ENCODE measurements at regions not wholly inside any gene's neighbourhood (a gene's known extent, or its start where the extent isn't known, plus 50 kb on each side); places are given as distances from the start of the nearest gene placed in this dataset.

GRCh38 chr5:166961028-166961427 is 1330.4 kb upstream of the WWC1 start:
- H3K9me3 Mint-ChIP-seq: peaks cover 7 to 23% of the 10 kb centered on the region in 2 donors
- Histone ChIP-seq H3K9me3 (ENCODE audit: control insufficient read depth, insufficient read depth, low read length) (no peaks in the 10 kb centered on the region), H3K36me3 (ENCODE audit: control insufficient read depth, insufficient read depth, low read length) (no peaks in the 10 kb centered on the region), H3K4me3 (ENCODE audit: low read length) (no peak overlapping the region), H3K27me3 (ENCODE audit: control insufficient read depth, insufficient read depth, low read length) (no peaks in the 10 kb centered on the region), H3K4me1 (ENCODE audit: control insufficient read depth, insufficient read depth, low read length) (no peaks in the 10 kb centered on the region), H3K27ac (ENCODE audit: low read length) (no peak overlapping the region)
- intact Hi-C loops (cut with micrococcal nuclease): no loop called here
- DNase-seq (no peak), ATAC-seq (no peak)
- 93% methylated on average over 4 of the region's 5 CpGs for WGBS (ENCODE audit: insufficient coverage)
- H3K4me3 Mint-ChIP-seq: no peak overlapping the region
- H3K4me1 Mint-ChIP-seq: no peaks in the 10 kb centered on the region
- H3K27me3 Mint-ChIP-seq (ENCODE audit: low read depth in 2 of 2): no peaks in the 10 kb centered on the region
- no peak overlapping the region for H3K27ac Mint-ChIP-seq
- no peak for TF ChIP-seq CTCF (IDR thresholded peaks at IDR 0.05)
- no peaks in the 10 kb centered on the region for H3K36me3 Mint-ChIP-seq

- H3K9me3 ChIP-seq (ENCODE audit: control insufficient read depth, insufficient read depth, low read length): no peaks in the 10 kb centered on the region
These were observed 1329.5 kb upstream of the WWC1 start for GRCh38 chr5:166961913-166962312.

GRCh38 chr5:166962461-166962860 is 1329.0 kb upstream of the WWC1 start:
- no peaks in the 10 kb centered on the region for H3K27me3 ChIP-seq (ENCODE audit: control insufficient read depth, insufficient read depth, low read length)
- no peak overlapping the region for H3K4me3 ChIP-seq (ENCODE audit: low read length)
- ATAC-seq (no peak), DNase-seq (no peak)
- 68% methylated on average over 8 of the region's 8 CpGs for WGBS (ENCODE audit: insufficient coverage)
- H3K4me1 Mint-ChIP-seq: no peaks in the 10 kb centered on the region
- peaks cover 5 to 20% of the 10 kb centered on the region in 2 donors for H3K9me3 Mint-ChIP-seq
- no peaks in the 10 kb centered on the region for H3K9me3 ChIP-seq (ENCODE audit: control insufficient read depth, insufficient read depth, low read length)
- no peak for TF ChIP-seq CTCF (IDR thresholded peaks at IDR 0.05)
- no peak overlapping the region for H3K27ac Mint-ChIP-seq
- no peaks in the 10 kb centered on the region for H3K36me3 ChIP-seq (ENCODE audit: control insufficient read depth, insufficient read depth, low read length)
- no peaks in the 10 kb centered on the region for H3K27me3 Mint-ChIP-seq (ENCODE audit: low read depth in 2 of 2)
- intact Hi-C loops (cut with micrococcal nuclease): no loop called here
- no peak overlapping the region for H3K4me3 Mint-ChIP-seq
- no peaks in the 10 kb centered on the region for H3K4me1 ChIP-seq (ENCODE audit: control insufficient read depth, insufficient read depth, low read length)
- no peaks in the 10 kb centered on the region for H3K36me3 Mint-ChIP-seq
- H3K27ac ChIP-seq (ENCODE audit: low read length): no peak overlapping the region

More at GRCh38 chr5:166961913-166962312, 1329.5 kb upstream of the WWC1 start:
- Mint-ChIP-seq H3K27ac (no peak overlapping the region), H3K4me1 (no peaks in the 10 kb centered on the region), H3K4me3 (no peak overlapping the region), H3K36me3 (no peaks in the 10 kb centered on the region), H3K9me3 (peaks cover 7 to 24% of the 10 kb centered on the region in 2 donors), H3K27me3 (ENCODE audit: low read depth in 2 of 2) (no peaks in the 10 kb centered on the region)
- intact Hi-C loops (cut with micrococcal nuclease): no loop called here
- no peak overlapping the region for H3K4me3 ChIP-seq (ENCODE audit: low read length)
- no peaks in the 10 kb centered on the region for H3K27me3 ChIP-seq (ENCODE audit: control insufficient read depth, insufficient read depth, low read length)
- WGBS (ENCODE audit: insufficient coverage): 47% methylated on average over 3 of the region's 4 CpGs
- no peaks in the 10 kb centered on the region for H3K4me1 ChIP-seq (ENCODE audit: control insufficient read depth, insufficient read depth, low read length)
- TF ChIP-seq CTCF (IDR thresholded peaks at IDR 0.05): no peak
- no peak overlapping the region for H3K27ac ChIP-seq (ENCODE audit: low read length)
- ATAC-seq (no peak), DNase-seq (no peak)
- no peaks in the 10 kb centered on the region for H3K36me3 ChIP-seq (ENCODE audit: control insufficient read depth, insufficient read depth, low read length)

GRCh38 chr5:166963596-166963995 is 1327.8 kb upstream of the WWC1 start:
- no peaks in the 10 kb centered on the region for H3K36me3 ChIP-seq (ENCODE audit: control insufficient read depth, insufficient read depth, low read length)
- H3K9me3 ChIP-seq (ENCODE audit: control insufficient read depth, insufficient read depth, low read length): no peaks in the 10 kb centered on the region
- Mint-ChIP-seq H3K4me1 (no peaks in the 10 kb centered on the region), H3K9me3 (peaks cover 5 to 20% of the 10 kb centered on the region in 2 donors), H3K27ac (no peak overlapping the region), H3K36me3 (no peaks in the 10 kb centered on the region), H3K4me3 (no peak overlapping the region), H3K27me3 (ENCODE audit: low read depth in 2 of 2) (no peaks in the 10 kb centered on the region)
- ATAC-seq (no peak), DNase-seq (no peak)
- no peak overlapping the region for H3K27ac ChIP-seq (ENCODE audit: low read length)
- intact Hi-C loops (cut with micrococcal nuclease): no loop called here
- TF ChIP-seq CTCF (IDR thresholded peaks at IDR 0.05): no peak
- no peaks in the 10 kb centered on the region for H3K4me1 ChIP-seq (ENCODE audit: control insufficient read depth, insufficient read depth, low read length)
- no peaks in the 10 kb centered on the region for H3K27me3 ChIP-seq (ENCODE audit: control insufficient read depth, insufficient read depth, low read length)
- no peak overlapping the region for H3K4me3 ChIP-seq (ENCODE audit: low read length)
- 94% methylated on average over 3 of the region's 5 CpGs for WGBS (ENCODE audit: insufficient coverage)

Data from natural killer cell (primary cell).